NCI-H2227 (cell line): ENCODE measurements at regions not wholly inside any gene's neighbourhood (a gene's known extent, or its start where the extent isn't known, plus 50 kb on each side); places are given as distances from the start of the nearest gene placed in this dataset.
"Not testable (repeated sequence)": the region's sequence is repeated elsewhere in the genome, so short reads cannot be mapped to it uniquely, and the experiment has no call there.

Source experiments
- DNase-seq: peaks from one replicate; lab custom pipeline; 2025; ENCODE audit not compliant: unreplicated experiment; lab: John Stamatoyannopoulos, UW

DNA sequence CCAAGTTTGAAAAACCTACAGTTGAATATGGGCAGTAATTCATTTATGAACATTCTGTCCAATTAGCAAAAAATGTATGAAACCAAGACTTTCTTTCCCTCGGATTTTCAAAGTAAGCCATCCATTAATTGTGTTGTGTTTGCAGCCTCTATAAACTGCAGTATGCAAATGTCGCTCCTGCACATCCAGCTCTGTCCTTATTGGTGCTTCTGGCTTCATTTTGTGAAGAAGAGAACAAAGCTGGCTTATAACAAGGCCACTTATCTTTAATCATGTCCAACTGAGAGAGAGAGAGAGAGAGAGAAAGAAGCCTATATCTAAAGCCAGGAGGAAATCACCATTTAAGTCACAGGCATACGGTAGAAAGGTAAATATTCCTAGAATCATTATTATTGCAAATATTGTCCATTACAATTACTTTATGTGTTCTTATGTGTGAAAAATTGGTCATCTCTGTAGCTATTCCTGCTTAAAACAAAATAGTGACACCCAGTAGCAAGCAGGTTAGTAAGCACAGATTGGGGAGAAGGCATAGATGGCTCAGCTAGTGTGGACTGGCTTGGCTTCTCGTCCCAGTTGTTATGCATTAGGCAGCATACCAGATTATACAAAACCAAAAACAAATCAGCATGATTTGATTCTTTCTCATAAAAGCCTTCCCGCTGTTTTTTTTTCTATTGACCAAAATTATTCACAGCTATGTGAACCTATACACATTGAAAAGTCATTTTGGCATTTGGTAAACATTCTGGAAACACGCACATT, 726.4 kb upstream of the SOX11 start:
- DNase-seq: no peak

DNA sequence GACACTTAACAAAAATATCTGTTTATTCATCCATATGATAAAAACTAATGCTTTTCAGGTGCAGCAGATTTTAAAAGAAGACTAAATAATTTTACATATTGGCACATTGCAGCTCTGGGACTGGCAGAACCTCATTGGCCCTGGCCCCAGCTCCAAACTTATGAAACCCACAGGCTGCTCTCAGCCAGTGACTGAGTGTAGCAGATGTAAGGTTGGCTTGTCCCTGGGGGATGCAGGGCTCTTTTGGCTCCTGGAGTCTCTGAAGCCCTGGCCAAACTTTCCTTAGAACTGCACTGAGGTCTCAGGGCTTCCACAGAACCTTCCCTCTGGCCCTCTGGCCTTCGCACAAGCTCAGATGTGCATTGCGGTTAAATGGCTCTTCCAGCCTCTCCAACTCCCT, 725.0 kb upstream of the SOX11 start:
- no peak for DNase-seq

DNA sequence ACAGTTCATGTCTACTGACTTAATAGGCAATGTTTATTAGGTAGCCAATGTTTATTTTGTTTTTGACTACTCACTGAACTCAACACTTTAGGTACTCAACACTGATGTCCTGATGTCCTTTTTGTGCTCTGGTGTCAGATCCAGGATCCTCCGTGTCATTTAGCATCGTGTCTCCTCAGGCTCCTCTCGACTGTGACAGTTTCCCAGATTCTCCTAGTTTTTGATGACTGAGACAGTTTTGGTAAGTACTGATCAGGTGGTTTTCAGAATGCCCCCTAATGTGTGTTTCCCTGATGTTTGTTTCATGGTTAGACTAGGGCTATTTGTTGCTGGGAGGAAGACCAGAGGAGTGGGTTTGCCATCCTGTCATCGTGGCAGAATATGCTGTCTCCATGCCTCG, 719.7 kb upstream of the SOX11 start:
- DNase-seq: no peak

DNA sequence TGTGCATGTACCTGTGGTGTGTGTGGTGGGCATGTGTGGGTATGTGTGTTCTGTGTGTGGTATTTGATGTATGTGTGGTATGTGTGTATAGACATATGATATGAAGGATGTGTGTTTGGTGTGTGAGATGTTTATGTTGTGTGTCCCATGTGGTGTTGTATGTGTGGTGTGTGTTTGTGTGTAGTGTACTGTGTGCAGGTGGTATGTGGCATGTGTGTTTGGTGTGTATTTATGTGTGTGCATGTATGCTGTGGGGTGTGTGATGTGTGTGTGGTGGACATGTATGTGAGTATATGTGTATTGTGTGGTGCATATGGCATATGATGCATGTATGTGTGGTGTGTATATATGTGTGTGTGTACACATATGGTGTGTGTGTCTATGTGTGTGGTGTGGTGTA, 718.8 kb upstream of the SOX11 start:
- DNase-seq: no peak

DNA sequence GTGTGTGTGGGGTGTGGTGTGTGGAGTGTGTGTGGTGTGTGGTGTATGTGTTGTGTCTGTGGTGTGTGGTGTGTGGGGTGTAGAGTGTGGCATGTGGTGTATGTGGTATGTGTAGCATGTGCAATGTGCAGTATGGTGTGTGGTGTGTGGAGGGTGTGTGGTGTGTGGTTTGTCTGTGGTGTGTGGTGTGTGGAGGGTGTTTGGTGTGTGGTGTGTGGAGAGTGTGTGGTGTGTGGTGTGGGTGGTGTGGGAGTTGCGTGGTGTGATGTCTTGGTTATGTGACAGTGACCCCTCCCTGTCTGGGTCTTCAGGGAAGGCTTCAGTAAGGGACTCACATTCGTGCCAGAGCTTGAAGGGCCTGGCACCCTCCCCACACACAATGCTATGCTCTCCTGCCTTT, 718.2 kb upstream of the SOX11 start:
- no peak for DNase-seq

DNA sequence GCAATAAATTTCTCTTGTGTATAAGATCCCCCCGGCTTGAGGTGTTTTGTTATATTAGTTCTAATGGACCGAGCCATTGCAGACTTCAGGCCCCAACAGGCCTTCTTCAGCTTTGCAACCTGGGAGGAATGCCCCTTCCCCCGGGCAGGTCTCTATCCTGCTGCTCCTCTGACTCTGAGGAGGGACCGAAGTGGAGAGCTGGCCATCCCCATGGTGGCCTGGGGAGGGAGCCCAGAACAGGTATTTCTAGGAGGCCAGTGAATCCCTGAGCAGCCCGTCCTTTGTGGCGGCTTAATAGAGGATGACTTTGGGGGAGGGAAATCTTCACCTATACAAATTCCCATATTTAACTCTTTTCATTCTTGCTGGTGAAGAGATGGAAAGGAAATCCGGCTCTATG, 715.8 kb upstream of the SOX11 start:
- no peak for DNase-seq

DNA sequence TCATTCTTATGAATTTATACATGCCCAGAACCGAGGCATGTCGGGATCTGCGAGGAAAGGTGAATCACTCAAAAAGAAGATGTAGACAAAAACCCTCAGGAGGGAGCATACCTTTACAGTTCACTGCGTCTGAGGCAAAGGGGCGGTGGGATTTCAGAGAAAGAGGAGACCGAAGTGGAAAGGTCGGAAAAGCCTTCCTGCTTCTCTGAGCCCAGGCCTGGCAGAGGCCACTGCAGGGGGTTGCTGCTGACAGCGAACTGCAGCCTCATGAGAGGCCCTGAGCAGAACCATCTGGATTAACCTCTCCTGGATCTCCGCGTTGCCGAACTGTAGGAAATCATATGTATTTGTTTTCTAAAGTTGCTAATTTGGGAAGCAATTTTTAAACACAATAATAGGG, 713.1 kb upstream of the SOX11 start:
- no peak for DNase-seq

DNA sequence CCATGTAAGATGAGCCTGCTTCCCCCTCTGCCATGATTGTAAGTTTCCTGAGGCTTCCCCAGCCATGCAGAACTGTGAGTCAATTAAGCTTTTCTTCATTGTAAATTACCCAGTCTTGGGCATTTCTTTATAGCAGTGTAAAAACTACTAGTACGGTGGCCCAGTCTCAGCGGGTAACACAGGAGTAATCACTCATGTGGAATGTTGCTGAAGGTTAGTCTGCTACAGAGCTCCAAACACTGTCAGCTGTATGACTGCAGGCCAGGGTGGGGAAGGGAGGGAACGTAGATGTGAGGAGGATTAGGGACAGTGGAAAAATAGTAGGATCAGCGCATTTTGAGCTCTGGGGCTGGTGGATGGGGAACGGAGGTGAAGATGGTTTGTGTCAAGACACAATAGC, 711.2 kb upstream of the SOX11 start:
- no peak for DNase-seq

DNA sequence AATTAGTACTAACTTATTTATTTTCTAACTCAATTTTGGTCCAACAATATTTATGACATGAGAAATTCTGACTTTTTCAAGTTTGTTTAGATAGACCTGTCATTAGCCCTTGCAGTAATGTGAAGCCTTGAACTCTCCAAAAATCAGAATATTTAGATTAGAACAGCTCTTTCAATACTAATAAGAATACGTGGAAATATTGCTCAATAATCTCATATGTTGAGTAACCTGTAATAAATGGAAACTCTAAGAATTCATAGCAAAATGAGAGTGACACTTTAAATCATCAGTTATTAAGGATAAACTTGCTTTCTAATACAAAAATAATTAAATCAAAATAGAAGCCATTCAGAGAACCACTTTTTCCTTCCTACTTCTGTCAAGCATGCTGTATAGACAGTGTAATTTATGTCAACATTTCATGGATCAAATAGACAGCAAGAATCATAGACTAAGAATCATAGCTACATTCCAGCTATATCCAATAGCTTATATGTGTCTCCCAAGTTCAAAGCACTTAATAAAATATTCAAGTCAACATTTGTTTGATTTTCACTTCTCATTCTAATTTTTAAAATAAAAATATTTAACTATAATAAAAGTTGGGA, 710.3 kb upstream of the SOX11 start:
- no peak for DNase-seq

DNA sequence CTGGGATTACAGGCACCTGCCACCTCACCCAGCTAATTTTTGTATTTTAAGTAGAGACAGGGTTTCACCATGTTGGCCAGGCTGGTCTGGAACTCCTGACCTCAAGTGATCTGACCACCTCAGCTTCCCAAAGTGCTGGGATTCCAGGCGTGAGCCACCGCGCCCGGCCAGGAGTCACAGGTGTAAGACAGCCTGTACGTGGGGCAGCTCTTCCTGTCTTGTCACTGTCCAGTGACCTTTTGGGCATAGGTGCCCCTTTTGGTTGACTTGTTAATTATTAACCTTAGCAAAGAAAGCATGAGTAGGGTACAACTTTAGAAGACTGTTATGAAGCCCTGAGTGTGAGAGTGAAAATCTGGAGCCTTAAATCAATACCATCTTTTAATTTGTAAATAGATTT, 703.7 kb upstream of the SOX11 start:
- DNase-seq: not testable (repeated sequence)

DNA sequence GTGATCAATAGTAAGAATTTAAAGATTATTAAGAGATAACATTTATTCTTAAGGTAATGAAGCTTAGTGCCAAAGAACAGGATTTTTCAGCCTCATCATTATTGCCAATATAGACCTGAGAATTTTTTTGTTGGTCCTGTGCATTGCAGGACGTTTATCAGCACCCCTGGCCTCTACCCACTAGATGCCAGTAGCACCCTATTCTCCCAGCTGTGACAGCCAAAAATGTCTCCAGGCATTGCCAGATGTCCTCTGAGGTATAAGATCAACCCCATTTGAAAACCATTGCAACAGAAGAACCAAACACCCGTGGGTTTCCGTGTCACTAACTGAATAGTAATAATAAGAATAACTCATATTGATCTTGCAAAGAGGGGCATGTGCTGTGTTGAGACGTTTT, 700.0 kb upstream of the SOX11 start:
- DNase-seq: no peak

DNA sequence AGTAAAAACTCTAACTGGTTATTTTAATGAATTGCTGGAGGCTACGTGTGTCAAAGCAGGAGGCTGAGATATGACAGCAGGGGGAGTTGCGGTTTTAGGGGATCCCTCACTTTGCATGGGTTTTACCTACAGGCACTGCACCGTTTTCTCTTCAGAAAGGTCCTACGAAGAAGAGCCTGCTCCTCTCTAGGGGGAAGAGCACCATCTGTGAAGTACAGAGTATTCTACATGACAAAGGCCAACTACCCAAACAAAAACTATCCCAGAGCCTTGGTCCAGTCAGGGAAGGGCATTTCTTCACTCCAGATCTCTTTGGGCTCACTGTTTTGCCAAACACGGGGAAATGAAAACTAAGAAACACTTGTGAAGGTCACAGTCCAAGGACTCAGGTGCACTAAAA, 696.7 kb upstream of the SOX11 start:
- DNase-seq: no peak

DNA sequence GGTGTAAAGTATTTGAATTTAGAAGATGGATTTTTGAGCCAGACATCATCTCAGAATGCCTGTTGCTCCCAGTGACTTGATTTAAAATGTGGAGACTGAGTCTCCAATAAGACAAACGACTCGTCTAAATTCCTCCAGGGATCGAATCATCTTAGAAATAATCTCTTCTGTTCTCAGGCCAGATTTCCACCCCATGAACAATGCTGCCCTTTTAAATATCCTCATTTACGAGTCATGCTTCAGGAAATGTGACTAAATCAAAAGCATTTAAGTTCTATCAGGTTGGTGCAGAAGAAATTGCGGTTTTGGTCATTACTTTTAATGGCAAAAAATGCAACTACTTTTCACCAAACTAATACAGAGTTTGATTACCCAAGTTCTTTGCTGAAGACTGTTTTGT, 684.6 kb upstream of the SOX11 start:
- no peak for DNase-seq

DNA sequence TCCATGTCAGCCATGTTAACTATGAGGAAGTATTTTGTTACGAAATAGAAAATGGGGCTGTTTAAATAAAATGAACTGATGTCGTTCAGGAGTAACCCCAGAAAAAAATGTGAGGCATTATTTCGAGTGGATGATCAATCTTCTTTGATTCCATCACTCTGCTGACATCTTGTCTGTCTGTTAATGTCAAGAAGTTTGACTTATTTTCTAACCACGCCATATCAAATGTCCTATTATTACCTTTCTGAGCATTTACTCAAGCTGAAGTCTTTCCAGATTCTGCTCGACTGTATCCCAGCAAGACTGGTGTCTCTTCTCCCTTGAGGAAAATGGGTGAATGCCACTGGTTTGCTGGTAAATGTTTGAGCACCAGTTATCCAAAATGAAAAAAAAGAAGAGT, 672.9 kb upstream of the SOX11 start:
- no peak for DNase-seq

DNA sequence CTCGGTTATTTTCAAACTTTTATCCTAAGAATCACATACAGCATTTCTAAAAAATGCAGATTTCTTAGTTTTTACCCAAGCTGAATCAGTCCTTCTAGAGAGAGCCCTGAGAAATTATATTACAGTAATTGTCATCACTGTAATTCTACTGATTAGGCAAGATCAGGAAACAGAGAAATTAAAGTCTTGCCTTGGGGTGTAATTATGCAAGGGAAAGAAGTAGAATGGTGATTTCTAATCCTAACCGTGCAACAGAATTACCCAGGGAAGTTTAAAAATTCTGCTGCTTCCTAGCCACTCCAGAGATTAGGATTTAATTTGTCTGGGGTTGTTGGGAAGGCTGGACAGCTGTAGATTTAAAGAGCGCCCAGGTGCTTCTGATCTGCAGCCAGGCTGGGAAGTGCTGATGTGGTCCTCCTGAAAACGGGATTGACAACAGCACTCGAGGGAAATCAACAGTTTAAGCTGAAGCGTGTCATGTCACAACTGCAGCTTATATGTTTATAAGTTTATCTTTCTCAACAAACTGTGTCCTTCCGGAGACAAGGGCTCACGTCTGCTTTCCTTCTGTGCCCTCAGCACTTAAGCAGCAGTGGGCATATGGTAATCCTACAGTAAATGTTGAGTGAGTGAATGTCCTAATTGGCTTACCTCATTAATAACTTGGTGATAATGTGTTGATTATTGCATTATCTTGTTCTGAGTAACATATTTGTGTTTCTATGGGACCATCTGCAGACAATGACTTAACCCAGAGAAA, 671.9 kb upstream of the SOX11 start:
- no peak for DNase-seq

DNA sequence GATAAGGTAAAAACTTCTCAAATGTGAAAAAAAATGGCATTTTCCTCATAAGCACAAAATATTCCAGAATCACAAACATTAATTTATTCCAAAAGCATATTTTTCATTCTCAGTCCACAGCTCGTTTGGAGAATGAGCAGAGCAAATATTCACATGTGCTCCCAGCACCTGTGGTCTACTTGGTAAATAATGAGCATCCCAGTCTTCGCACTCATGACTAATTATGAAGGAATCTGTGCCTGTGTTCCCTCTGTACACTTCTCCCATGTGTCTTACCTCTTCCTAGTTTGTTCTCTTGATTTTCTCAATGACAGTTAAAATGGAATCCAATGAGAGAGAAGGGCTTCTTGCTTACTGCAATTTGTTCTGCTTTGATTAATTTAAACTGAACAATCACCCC, 671.0 kb upstream of the SOX11 start:
- DNase-seq: no peak

DNA sequence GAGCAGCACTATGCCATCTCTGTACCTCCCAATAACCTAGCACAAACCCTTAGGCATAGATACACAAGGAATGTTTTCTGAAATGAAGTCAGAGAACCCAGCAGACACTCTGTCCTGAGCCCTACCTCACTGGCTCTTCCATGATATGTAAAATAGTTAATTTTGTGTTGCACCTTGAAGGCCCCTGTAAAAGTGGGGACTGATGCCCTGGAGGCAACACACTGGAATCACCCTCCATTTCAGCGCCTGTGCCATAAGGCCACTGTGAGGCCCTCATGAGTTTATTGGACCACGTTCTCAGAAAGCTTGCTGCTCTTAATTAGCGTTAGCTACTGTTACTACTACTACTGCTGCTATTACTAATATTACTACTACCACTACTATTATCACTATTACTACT, 670.1 kb upstream of the SOX11 start:
- DNase-seq: no peak

DNA sequence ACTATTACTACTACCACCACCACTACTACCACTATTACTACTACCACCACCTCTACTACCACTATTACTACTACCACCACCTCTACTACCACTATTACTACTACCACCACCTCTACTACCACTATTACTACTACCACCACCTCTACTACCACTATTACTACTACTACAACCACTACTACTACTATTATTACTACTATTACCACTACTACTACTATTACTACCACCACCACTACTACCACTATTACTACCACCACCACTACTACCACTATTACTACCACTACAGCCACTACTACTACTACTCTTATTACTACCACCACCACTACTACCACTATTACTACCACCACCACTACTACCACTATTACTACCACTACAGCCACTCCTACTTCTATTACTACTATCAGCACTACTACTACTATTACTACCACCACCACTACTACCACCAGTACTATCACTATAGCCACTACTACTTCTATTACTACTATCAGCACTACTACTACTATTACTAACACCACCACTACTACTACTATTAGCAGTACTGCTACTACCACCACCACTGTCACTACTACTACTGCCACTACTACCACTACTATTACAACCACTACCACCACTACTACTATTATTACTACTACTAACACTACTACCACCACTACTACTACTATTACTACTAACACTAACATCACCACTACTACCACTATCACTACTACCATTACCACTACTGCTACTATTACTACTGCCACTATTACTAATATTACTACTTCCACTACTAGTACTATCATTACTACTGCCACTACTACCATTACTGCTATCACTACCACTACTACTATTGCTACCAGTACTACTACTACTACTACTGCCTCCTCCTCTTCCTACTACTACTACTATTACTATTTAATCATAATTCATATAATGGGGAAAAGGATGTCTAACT, 669.2 kb upstream of the SOX11 start:
- DNase-seq: not testable (repeated sequence)

DNA sequence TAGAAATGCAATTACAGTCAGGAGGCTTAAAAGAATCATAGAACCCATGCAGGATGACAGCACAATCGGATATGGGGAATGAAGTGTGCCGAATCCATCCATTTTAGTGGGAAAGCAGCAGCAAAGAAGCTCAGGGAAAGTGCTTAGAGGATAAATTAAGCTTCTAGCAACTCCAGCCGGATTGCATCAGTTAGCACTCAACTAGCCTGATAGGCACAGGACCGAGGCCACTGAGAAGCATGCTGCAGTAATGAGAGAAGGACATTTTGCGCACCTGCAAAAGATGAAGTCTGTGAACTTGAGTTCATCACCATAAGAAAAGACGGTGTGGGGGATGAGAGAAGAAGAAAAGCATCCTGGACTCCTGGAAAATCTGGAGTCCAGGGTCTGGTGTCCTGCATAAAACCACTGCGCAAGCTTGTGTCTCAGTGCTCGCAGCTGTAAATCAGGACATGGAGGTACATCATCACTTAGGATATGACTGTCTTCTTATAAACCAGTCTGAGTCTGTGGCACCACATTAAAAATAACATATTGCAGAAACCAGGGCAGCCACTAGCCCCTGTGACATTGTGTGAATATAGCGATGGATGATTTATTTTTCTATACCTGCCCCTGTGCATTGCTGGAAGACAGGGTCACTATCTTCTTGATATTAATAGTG, 665.5 kb upstream of the SOX11 start:
- DNase-seq: no peak

DNA sequence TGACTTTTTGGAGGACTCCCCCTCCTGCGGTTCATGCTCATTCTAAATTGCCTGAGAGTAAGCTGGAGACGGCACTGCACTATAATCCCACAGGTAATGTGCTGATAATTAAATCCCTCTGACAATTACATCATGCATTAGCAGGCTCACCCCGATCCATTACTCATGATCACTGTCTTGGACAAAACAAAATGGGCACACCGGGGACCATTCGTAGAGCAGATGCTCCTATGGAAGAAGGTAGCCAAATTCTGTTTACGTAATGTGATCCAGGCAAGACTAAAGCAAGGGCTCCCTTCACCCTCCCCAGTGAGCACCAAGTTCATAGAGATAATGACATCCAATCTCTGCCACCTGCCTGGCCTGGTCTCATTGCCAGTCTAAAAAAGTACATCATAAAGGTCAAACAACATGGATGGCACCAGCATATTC, 657.1 kb upstream of the SOX11 start:
- DNase-seq: peak; percentile 9

DNA sequence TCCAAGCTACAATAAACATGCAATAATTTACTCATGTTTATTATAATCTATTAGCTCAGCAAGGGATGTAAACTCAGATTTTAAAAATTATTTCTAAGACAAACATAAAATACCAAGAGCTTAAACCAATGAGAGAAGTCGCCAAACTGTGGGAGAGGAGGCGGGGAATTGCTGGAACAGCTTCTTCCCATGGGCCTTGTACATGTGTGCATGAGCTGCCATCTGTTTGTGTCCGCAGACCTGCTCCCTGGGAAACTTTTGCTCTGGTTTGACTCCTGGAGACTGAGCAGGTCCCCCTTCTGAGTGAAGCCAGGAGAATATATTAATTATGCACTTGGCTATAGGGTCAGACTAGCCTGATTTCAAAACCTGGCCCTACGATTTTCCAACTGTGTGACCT, 655.9 kb upstream of the SOX11 start:
- no peak for DNase-seq
